IPS-20b (cell line): ENCODE measurements at regions not wholly inside any gene's neighbourhood (a gene's known extent, or its start where the extent isn't known, plus 50 kb on each side); places are given as distances from the start of the nearest gene placed in this dataset.
"Not testable (repeated sequence)": the region's sequence is repeated elsewhere in the genome, so short reads cannot be mapped to it uniquely, and the experiment has no call there.

Experiments
- H3K27ac ChIP-seq: one replicate; pipeline ENCODE4 v1.5.1; 2013; ENCODE audit warnings: low read length
- H3K27me3 ChIP-seq: 2 replicates; pipeline ENCODE4 v1.6.1; 2013; ENCODE audit warnings: mild to moderate bottlenecking, low read length, inconsistent platforms; ENCODE audit not compliant: insufficient read depth
- H3K36me3 ChIP-seq: 2 replicates; pipeline ENCODE4 v1.6.1; 2013; ENCODE audit warnings: low read depth, mild to moderate bottlenecking, inconsistent platforms, low read length, moderate library complexity; ENCODE audit not compliant: insufficient read depth
- H3K4me1 ChIP-seq: 2 replicates; pipeline ENCODE4 v1.6.1; 2013; ENCODE audit warnings: mild to moderate bottlenecking, control low read depth, inconsistent platforms, low read length, moderate library complexity; ENCODE audit not compliant: insufficient read depth
- H3K4me3 ChIP-seq: 2 replicates; pipeline ENCODE4 v1.5.1; 2013; ENCODE audit warnings: mild to moderate bottlenecking, low read length, inconsistent platforms
- H3K9ac ChIP-seq: 2 replicates; pipeline ENCODE4 v1.6.1; 2013; ENCODE audit warnings: low read depth, mild to moderate bottlenecking, inconsistent platforms, low read length, moderate library complexity
- H3K9me3 ChIP-seq: 2 replicates; pipeline ENCODE4 v1.6.1; 2013; ENCODE audit warnings: mild to moderate bottlenecking, low read depth, low read length, inconsistent platforms; ENCODE audit not compliant: insufficient read depth

DNA sequence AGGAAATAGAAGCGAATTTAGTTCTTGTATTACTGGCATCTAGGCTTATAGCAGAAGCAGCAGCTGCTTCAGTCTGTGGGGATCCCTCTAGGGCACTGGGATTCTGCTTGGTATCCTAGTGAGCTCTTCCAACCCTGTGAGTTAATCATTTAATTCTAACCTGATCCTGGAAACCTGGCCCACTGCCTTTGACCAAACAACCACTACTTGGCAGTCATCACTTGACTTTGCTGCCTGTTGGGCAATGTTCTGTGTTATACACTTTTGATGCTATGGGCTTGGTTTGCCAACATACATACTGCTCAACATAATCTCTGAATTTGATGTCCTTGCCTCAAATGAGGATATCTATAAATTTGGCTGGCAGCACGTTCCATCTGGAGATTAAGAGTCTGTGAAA is 813.4 kb downstream of the ANKRD7 start:
- Histone ChIP-seq H3K36me3 (no peaks in the 10 kb centered on the region), H3K9me3 (no peaks in the 10 kb centered on the region), H3K4me1 (no peaks in the 10 kb centered on the region), H3K27me3 (no peaks in the 10 kb centered on the region), H3K9ac (no peak overlapping the region), H3K27ac (no peak overlapping the region), H3K4me3 (no peak overlapping the region)

GRCh38 chr7:119046068-119046467 is 821.6 kb downstream of the ANKRD7 start:
- Histone ChIP-seq H3K36me3 (no peaks in the 10 kb centered on the region), H3K27me3 (no peaks in the 10 kb centered on the region), H3K9me3 (no peaks in the 10 kb centered on the region), H3K9ac (no peak overlapping the region), H3K4me3 (no peak overlapping the region), H3K4me1 (no peaks in the 10 kb centered on the region), H3K27ac (no peak overlapping the region)

DNA sequence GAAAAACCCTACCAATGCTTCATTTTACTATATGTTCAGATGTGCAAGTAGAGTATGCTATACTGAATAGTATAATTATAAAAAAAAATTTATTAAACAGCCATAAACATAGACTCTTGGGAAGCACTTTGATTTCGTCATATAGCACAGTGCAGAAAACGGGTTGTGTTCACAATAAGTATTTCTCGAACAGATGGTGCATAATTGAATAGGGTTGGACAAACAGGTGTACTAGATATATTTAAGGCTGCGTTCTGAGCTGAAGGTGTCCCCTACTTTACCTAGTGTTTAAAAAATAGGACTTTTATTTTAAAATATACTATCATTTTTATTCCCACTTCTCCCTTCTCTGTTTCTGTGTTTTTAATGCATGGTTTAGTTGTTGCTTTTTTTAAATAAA is 841.5 kb downstream of the ANKRD7 start:
- no peaks in the 10 kb centered on the region for H3K27me3 ChIP-seq
- no peak overlapping the region for H3K4me3 ChIP-seq
- no peaks in the 10 kb centered on the region for H3K36me3 ChIP-seq
- H3K4me1 ChIP-seq = no peaks in the 10 kb centered on the region
- H3K9ac ChIP-seq = no peak overlapping the region
- no peaks in the 10 kb centered on the region for H3K9me3 ChIP-seq
- H3K27ac ChIP-seq = no peak overlapping the region

DNA sequence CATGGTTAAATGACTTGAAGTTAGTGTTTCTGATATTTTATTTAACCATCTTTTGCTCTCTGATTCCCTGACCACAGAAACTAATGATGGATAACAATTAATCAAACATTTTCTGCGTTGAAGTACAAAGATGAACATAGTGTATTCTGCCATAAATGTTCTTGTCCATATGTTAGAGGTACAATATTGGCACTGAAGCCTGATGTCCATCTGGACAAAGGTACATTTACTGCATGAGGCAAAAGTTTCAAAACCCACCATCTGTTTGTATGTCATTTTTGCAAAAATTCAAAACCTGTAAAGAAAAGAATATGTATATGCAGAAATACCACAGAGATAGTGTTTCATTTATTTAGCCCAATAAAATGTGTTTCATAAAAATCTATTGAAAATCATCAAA is 861.5 kb downstream of the ANKRD7 start:
- no peaks in the 10 kb centered on the region for H3K27me3 ChIP-seq
- H3K9me3 ChIP-seq = no peaks in the 10 kb centered on the region
- no peaks in the 10 kb centered on the region for H3K36me3 ChIP-seq
- no peaks in the 10 kb centered on the region for H3K4me1 ChIP-seq
- H3K27ac ChIP-seq = no peak overlapping the region
- H3K9ac ChIP-seq = no peak overlapping the region
- H3K4me3 ChIP-seq = no peak overlapping the region

DNA sequence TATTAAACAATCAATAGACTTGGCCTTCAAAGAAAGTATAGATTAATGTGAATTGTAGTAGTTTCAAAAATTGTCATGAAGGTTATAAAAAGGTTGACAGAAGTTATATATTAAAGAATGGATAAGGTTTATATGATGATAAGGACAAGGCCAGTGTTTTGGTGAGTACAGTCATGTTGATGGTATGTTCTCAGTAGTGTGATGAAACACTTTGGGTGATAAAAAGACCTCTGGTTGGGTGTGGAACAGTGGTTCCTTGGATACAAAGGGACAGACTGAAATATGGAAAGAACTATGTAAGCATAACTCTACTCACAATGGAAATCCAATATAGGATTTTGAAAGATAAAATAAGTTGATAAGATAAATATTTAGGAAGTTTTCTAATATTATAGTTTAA is 866.3 kb downstream of the ANKRD7 start:
- Histone ChIP-seq H3K9me3 (peaks cover 5% of the 10 kb centered on the region), H3K9ac (no peak overlapping the region), H3K36me3 (no peaks in the 10 kb centered on the region), H3K4me1 (no peaks in the 10 kb centered on the region), H3K27ac (no peak overlapping the region), H3K27me3 (no peaks in the 10 kb centered on the region), H3K4me3 (no peak overlapping the region)

DNA sequence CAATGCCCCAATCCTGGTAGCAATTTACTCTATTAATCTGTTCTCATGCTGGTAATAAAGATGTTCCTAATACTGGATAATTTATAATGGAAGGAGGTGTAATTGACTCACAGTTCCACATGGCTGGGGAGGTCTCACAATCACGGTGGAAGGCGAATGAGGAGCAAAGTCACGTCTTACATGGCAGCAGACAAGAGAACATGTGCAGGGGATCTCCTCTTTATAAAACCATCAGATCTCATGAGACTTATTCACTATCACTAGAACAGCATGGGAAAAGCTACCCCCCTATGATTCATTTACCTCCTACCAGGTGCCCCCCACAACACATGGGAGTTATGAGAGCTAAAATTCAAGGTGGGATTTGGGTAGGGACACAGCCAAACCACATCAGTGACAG is 872.2 kb downstream of the ANKRD7 start:
- no peak overlapping the region for H3K9ac ChIP-seq
- H3K27ac ChIP-seq = no peak overlapping the region
- H3K36me3 ChIP-seq = no peaks in the 10 kb centered on the region
- H3K4me3 ChIP-seq = no peak overlapping the region
- H3K9me3 ChIP-seq = peaks cover 14% of the 10 kb centered on the region
- peaks cover 11% of the 10 kb centered on the region; the same call in 1 of the 2 replicates for H3K4me1 ChIP-seq
- H3K27me3 ChIP-seq = no peaks in the 10 kb centered on the region

DNA sequence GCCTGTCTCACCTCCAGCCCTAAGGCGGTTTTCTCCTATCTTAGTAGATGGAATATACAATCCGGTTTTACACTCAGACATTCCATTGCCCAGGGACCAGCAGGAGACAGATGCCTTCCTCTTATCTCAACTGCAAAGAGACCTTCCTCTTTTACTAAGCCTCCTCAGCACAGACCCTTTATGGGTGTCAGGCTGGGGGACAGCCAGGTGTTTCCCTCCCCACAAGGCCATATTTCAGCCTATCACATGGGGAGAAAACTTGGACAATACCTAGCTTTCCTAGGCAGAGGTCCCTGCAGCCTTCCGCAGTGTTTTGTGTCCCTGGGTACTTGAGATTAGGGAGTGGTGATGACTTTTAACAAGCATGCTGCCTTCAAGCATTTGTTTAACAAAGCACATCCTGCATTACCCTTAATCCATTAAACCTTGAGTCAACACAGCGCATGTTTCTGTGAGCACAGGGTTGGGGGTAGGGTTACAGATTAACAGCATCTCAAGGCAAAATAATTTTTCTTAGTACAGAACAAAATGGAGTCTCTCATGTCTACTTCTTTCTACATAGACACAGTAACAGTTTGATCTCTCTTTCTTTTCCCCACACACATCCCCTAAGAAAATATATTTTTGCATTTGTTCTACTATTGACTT is 876.2 kb downstream of the ANKRD7 start:
- Histone ChIP-seq H3K4me1 (peaks cover 25% of the 10 kb centered on the region), H3K4me3 (peak overlapping the region; percentile 24; the same call in 1 of the 2 replicates)
- not testable (repeated sequence) for H3K36me3 ChIP-seq, H3K27ac ChIP-seq, H3K9ac ChIP-seq, H3K9me3 ChIP-seq, H3K27me3 ChIP-seq

GRCh38 chr7:119102291-119102690 is 877.8 kb downstream of the ANKRD7 start:
- H3K9me3 ChIP-seq = no peaks in the 10 kb centered on the region
- no peak overlapping the region for H3K27ac ChIP-seq
- H3K4me3 ChIP-seq = no peak overlapping the region
- no peaks in the 10 kb centered on the region for H3K36me3 ChIP-seq
- H3K9ac ChIP-seq = no peak overlapping the region
- H3K27me3 ChIP-seq = no peaks in the 10 kb centered on the region
- peaks cover 25% of the 10 kb centered on the region for H3K4me1 ChIP-seq

- no peaks in the 10 kb centered on the region for H3K36me3 ChIP-seq
Observed at GRCh38 chr7:119105381-119105780, 880.9 kb downstream of the ANKRD7 start.

DNA sequence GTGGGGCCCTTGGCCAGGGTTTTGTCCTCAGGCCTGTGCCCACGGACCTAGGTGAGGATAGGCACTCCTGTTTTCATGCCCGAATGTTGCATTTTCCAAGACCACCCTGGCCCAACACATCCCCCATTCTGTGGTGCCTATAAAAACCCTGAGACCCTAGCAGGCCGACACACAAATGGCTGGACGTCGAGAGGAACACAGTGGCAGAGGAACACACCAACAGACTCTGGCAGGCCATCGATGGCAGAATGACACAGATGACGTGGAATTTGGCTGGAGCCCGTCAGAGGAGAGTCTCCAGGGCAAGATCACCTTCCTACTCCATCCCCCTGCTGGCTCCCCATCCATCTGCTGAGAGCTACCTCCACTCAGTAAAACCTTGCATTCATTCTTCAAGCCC is 898.8 kb downstream of the ANKRD7 start:
- no peak overlapping the region for H3K27ac ChIP-seq
- H3K27me3 ChIP-seq = no peaks in the 10 kb centered on the region
- no peaks in the 10 kb centered on the region for H3K36me3 ChIP-seq
- H3K9me3 ChIP-seq = no peaks in the 10 kb centered on the region
- peaks cover 12% of the 10 kb centered on the region for H3K4me1 ChIP-seq
- H3K9ac ChIP-seq = no peak overlapping the region
- no peak overlapping the region for H3K4me3 ChIP-seq

More at GRCh38 chr7:119105381-119105780, 880.9 kb downstream of the ANKRD7 start:
- Histone ChIP-seq H3K4me3 (no peak overlapping the region), H3K27me3 (no peaks in the 10 kb centered on the region), H3K9ac (no peak overlapping the region), H3K4me1 (peaks cover 23% of the 10 kb centered on the region), H3K27ac (no peak overlapping the region), H3K9me3 (peaks cover 5% of the 10 kb centered on the region; the same call in 1 of the 2 replicates)

DNA sequence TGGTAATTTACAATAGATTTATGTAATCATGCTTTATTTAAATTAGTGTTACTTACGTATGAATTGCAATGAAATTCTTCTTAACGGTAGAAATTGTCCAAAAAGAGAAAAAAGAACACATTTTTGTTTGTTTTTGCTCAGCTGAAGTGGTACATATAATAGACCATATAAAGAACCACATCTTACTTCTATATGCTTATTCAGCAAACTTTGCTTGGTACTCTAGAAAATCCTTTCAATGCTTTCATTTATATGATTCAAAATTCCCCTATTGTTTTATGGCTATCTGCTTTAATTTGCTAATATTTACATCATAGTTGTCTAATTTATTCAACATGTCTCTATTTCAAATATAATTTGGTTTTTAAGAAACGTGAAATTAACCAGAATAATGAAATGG is 903.2 kb downstream of the ANKRD7 start:
- H3K36me3 ChIP-seq = no peaks in the 10 kb centered on the region
- H3K27me3 ChIP-seq = no peaks in the 10 kb centered on the region

GRCh38 chr7:119132436-119132835 is 907.9 kb downstream of the ANKRD7 start:
- no peaks in the 10 kb centered on the region for H3K36me3 ChIP-seq
- H3K4me3 ChIP-seq = no peak overlapping the region
- H3K9me3 ChIP-seq = no peaks in the 10 kb centered on the region
- no peaks in the 10 kb centered on the region for H3K27me3 ChIP-seq
- H3K9ac ChIP-seq = no peak overlapping the region
- no peaks in the 10 kb centered on the region for H3K4me1 ChIP-seq
- no peak overlapping the region for H3K27ac ChIP-seq

More for the DNA sequence above, 903.2 kb downstream of the ANKRD7 start:
- H3K9me3 ChIP-seq = no peaks in the 10 kb centered on the region
- peaks cover 12% of the 10 kb centered on the region for H3K4me1 ChIP-seq
- H3K27ac ChIP-seq = no peak overlapping the region
- no peak overlapping the region for H3K4me3 ChIP-seq
- no peak overlapping the region for H3K9ac ChIP-seq
